ENCODE measurements at regions not wholly inside any gene's neighbourhood (a gene's known extent, or its start where the extent isn't known, plus 50 kb on each side); places are given as distances from the start of the nearest gene placed in this dataset.

GRCh38 chr2:226093364-226093763 lies 693.9 kb downstream of the NYAP2 start:
- Histone ChIP-seq H3K27ac (no peak overlapping the region), H3K27me3 (no peaks in the 10 kb centered on the region), H3K36me3 (no peaks in the 10 kb centered on the region), H3K4me3 (no peak overlapping the region), H3K9me3 (peaks cover 0 to 47% (median 11%) of the 10 kb centered on the region in 12 donors), H3K4me1 (no peaks in the 10 kb centered on the region)
- WGBS, 4 donors: 70 to 73% (median 70%) methylated on average over 2 of the region's 2 CpGs
- intact Hi-C loops (cut with DNase I): no loop called here
- DNase-seq (no peak), ATAC-seq (no peak)
- TF ChIP-seq CTCF (IDR thresholded peaks at IDR 0.05) (no peak), POLR2A (IDR thresholded peaks at IDR 0.05) (no peak)

GRCh38 chr2:226088366-226088674 lies 688.8 kb downstream of the NYAP2 start:
- TF ChIP-seq POLR2A (IDR thresholded peaks at IDR 0.05): no peak
- no peak for TF ChIP-seq CTCF (IDR thresholded peaks at IDR 0.05)
- no peaks in the 10 kb centered on the region for H3K27me3 ChIP-seq
- ATAC-seq (no peak), DNase-seq (peak in 1 of 5 donors; percentile 19)
- no peak overlapping the region for H3K4me3 ChIP-seq
- H3K36me3 ChIP-seq: no peaks in the 10 kb centered on the region
- intact Hi-C loops (cut with DNase I): no loop called here
- no peak overlapping the region for H3K27ac ChIP-seq
- H3K4me1 ChIP-seq: no peaks in the 10 kb centered on the region
- WGBS, 4 donors: 30 to 78% (median 60%) methylated on average over 3 of the region's 3 CpGs
- peaks cover 0 to 11% (median 0%) of the 10 kb centered on the region in 12 donors for H3K9me3 ChIP-seq

GRCh38 chr2:226087505-226088365 lies 688.2 kb downstream of the NYAP2 start:
- H3K27me3 ChIP-seq: no peaks in the 10 kb centered on the region
- intact Hi-C loops (cut with DNase I): no loop called here
- H3K27ac ChIP-seq: no peak overlapping the region
- H3K36me3 ChIP-seq: no peaks in the 10 kb centered on the region
- no peak for DNase-seq
- no peaks in the 10 kb centered on the region for H3K4me1 ChIP-seq
- WGBS, 4 donors: 82 to 98% (median 86%) methylated on average over 3 to 5 of the region's 5 CpGs
- peak in 2 of 4 donors; percentile 14 to 20 for ATAC-seq
- H3K9me3 ChIP-seq: peaks cover 0 to 5% (median 0%) of the 10 kb centered on the region in 12 donors
- no peak overlapping the region for H3K4me3 ChIP-seq
- TF ChIP-seq CTCF (IDR thresholded peaks at IDR 0.05): no peak
- TF ChIP-seq POLR2A (IDR thresholded peaks at IDR 0.05): no peak

- intact Hi-C loops (cut with DNase I): no loop called here
- 86 to 93% (median 88%) methylated on average over 2 to 3 of the region's 3 CpGs for WGBS, 4 donors
- Histone ChIP-seq H3K27me3 (no peaks in the 10 kb centered on the region), H3K4me1 (no peaks in the 10 kb centered on the region), H3K4me3 (no peak overlapping the region), H3K36me3 (no peaks in the 10 kb centered on the region), H3K9me3 (no peaks in the 10 kb centered on the region), H3K27ac (no peak overlapping the region)
- TF ChIP-seq CTCF (IDR thresholded peaks at IDR 0.05): no peak
- TF ChIP-seq POLR2A (IDR thresholded peaks at IDR 0.05): no peak
- DNase-seq (peak in 2 of 5 donors; percentile 16 to 22), ATAC-seq (peak in 2 of 4 donors; percentile 38 to 52)
Measured at GRCh38 chr2:226087051-226087450, 687.5 kb downstream of the NYAP2 start.

Data from heart left ventricle (tissue), 16 donors.